AG09309 (cell line): ENCODE measurements at regions not wholly inside any gene's neighbourhood (a gene's known extent, or its start where the extent isn't known, plus 50 kb on each side); places are given as distances from the start of the nearest gene placed in this dataset.
"Not testable (repeated sequence)": the region's sequence is repeated elsewhere in the genome, so short reads cannot be mapped to it uniquely, and the experiment has no call there.

Experiments used
- DNase-seq: peaks from one replicate; pipeline ENCODE4 v3.0.0-alpha.2; 2010; ENCODE audit warnings: low read depth
- H3K4me3 ChIP-seq: 2 replicates; pipeline ENCODE4 v1.5.1; 2011; ENCODE audit warnings: mild to moderate bottlenecking, low read depth, low read length, moderate library complexity; ENCODE audit not compliant: control insufficient read depth
- CTCF ChIP-seq: IDR thresholded peaks from 2 replicates; pipeline ENCODE4 v1.5.1; 2011; ENCODE audit warnings: mild to moderate bottlenecking, low read depth, low read length, inconsistent platforms; ENCODE audit not compliant: insufficient read depth, control insufficient read depth; ENCODE audit errors: missing control alignments

GRCh38 chrX:73932522-73932921, 80.0 kb upstream of the XIST start:
- TF ChIP-seq CTCF = no peak

GRCh38 chrX:73930300-73930699, 77.8 kb upstream of the XIST start:
- no peak for DNase-seq
- no peak for TF ChIP-seq CTCF
- no peak overlapping the region for H3K4me3 ChIP-seq

More at GRCh38 chrX:73932522-73932921, 80.0 kb upstream of the XIST start:
- H3K4me3 ChIP-seq = no peak overlapping the region
- no peak for DNase-seq

GRCh38 chrX:73922856-73923455, 70.4 kb upstream of the XIST start:
- no peak for DNase-seq
- no peak for TF ChIP-seq CTCF

GRCh38 chrX:73916931-73917667, 64.6 kb upstream of the XIST start:
- TF ChIP-seq CTCF = no peak
- H3K4me3 ChIP-seq = no peak overlapping the region
- DNase-seq = peak; percentile 75

More at GRCh38 chrX:73922856-73923455, 70.4 kb upstream of the XIST start:
- no peak overlapping the region for H3K4me3 ChIP-seq

- no peak overlapping the region for H3K4me3 ChIP-seq
- TF ChIP-seq CTCF = no peak
- DNase-seq = no peak
These were observed 64.0 kb upstream of the XIST start for GRCh38 chrX:73916489-73916888.

GRCh38 chrX:73914792-73915191, 62.3 kb upstream of the XIST start:
- not testable (repeated sequence) for DNase-seq

GRCh38 chrX:73913580-73913979, 61.1 kb upstream of the XIST start:
- no peak for DNase-seq
- H3K4me3 ChIP-seq = no peak overlapping the region
- no peak for TF ChIP-seq CTCF

More at GRCh38 chrX:73914792-73915191, 62.3 kb upstream of the XIST start:
- H3K4me3 ChIP-seq = not testable (repeated sequence)

GRCh38 chrX:73911946-73912345, 59.4 kb upstream of the XIST start:
- H3K4me3 ChIP-seq, DNase-seq: not testable (repeated sequence)

GRCh38 chrX:73905749-73906374, 53.3 kb upstream of the XIST start:
- not testable (repeated sequence) for H3K4me3 ChIP-seq, DNase-seq
